Caco-2 (cell line): ENCODE measurements at regions not wholly inside any gene's neighbourhood (a gene's known extent, or its start where the extent isn't known, plus 50 kb on each side); places are given as distances from the start of the nearest gene placed in this dataset.
"Not testable (repeated sequence)": the region's sequence is repeated elsewhere in the genome, so short reads cannot be mapped to it uniquely, and the experiment has no call there.

Source experiments
- BruUV-seq: library from RNA; stranded (reverse); fragments of 400-500 nt; replicated peaks from 2 replicates; lab custom pipeline; 2021; lab: Mats Ljungman, UMichigan
- CTCF ChIA-PET: fragments of 300-600 bp; sonication (Branson Sonifier 250); formaldehyde crosslinking; loops from one replicate; lab custom pipeline; 2022; ENCODE audit warnings: antibody characterized with exemption; lab: Charles Lee
- POLR2A ChIA-PET: fragments of 300-600 bp; sonication (Branson Sonifier 250); formaldehyde crosslinking; loops from one replicate; lab custom pipeline; 2022; ENCODE audit warnings: antibody characterized with exemption; lab: Charles Lee
- DNase-seq, 2 experiments: peaks; one replicate each; pipeline versions ENCODE4 v3.0.0 to v3.0.0-alpha.2; 2020 to 2022
- H3K27me3 ChIP-seq: replicated peaks from 2 replicates; pipeline ENCODE4 v1.6.0; 2011; ENCODE audit warnings: low read length; ENCODE audit not compliant: control insufficient read depth, insufficient read depth
- H3K36me3 ChIP-seq: 2 replicates; pipeline ENCODE4 v1.5.1; 2011; ENCODE audit warnings: low read length; ENCODE audit not compliant: control insufficient read depth, insufficient read depth
- H3K4me1 ChIP-seq: fragments of 250-450 bp; sonication (Bioruptor Pico); 2 replicates; pipeline ENCODE4 v1.5.1; 2020; ENCODE audit warnings: mild to moderate bottlenecking
- H3K4me3 ChIP-seq: 2 replicates; pipeline ENCODE4 v1.5.1; 2011; ENCODE audit warnings: low read depth, mild to moderate bottlenecking, control low read depth, low read length
- H3K9me3 ChIP-seq: fragments of 250-450 bp; sonication (Bioruptor Pico); 2 replicates; pipeline ENCODE4 v1.5.1; 2020; ENCODE audit warnings: mild to moderate bottlenecking, moderate library complexity
- H3K27ac Mint-ChIP-seq: one replicate; pipeline ENCODE4 v1.8.0; 2022; ENCODE audit warnings: mixed read lengths; ENCODE audit not compliant: unreplicated experiment
- H3K27me3 Mint-ChIP-seq: one replicate; pipeline ENCODE4 v1.8.0; 2022; ENCODE audit warnings: mixed read lengths; ENCODE audit not compliant: insufficient read depth, unreplicated experiment
- H3K36me3 Mint-ChIP-seq: one replicate; pipeline ENCODE4 v1.8.0; 2022; ENCODE audit warnings: mild to moderate bottlenecking, mixed read lengths; ENCODE audit not compliant: insufficient read depth, unreplicated experiment
- H3K4me1 Mint-ChIP-seq: one replicate; pipeline ENCODE4 v1.8.0; 2022; ENCODE audit warnings: low read depth, mixed read lengths; ENCODE audit not compliant: unreplicated experiment
- H3K4me3 Mint-ChIP-seq: one replicate; pipeline ENCODE4 v1.8.0; 2022; ENCODE audit warnings: mild to moderate bottlenecking, moderate library complexity, mixed read lengths; ENCODE audit not compliant: unreplicated experiment
- H3K9me3 Mint-ChIP-seq: one replicate; pipeline ENCODE4 v1.8.0; 2022; ENCODE audit warnings: mixed read lengths; ENCODE audit not compliant: unreplicated experiment
- intact Hi-C: fragments of 100-400 bp; cut with micrococcal nuclease; formaldehyde crosslinking; loops from one replicate; pipeline ENCODE4 v1.10.0; 2022; ENCODE audit not compliant: unreplicated experiment
- TF ChIP-seq, protein P1 (sequence below), 2 experiments: fragments of 200-600 bp in 1 of 2; IDR thresholded peaks; 1 replicate in 1 of 2; 2 replicates in 1 of 2; pipeline versions ENCODE4 v1.5.1 to v1.8.0; 2011 to 2022; ENCODE audit warnings: antibody characterized with exemption in 1 of 2, control low read depth in 1 of 2, inconsistent platforms in 1 of 2, low read depth in 1 of 2, low read length in 1 of 2, mild to moderate bottlenecking in 1 of 2, moderate library complexity in 1 of 2; ENCODE audit not compliant: insufficient read depth in 1 of 2, severe bottlenecking in 1 of 2, unreplicated experiment in 1 of 2

- Mint-ChIP-seq H3K4me3 (no peak overlapping the region), H3K27ac (no peak overlapping the region), H3K27me3 (no peaks in the 10 kb centered on the region), H3K9me3 (no peaks in the 10 kb centered on the region), H3K36me3 (no peaks in the 10 kb centered on the region), H3K4me1 (no peaks in the 10 kb centered on the region)
- TF ChIP-seq, protein P1, sequence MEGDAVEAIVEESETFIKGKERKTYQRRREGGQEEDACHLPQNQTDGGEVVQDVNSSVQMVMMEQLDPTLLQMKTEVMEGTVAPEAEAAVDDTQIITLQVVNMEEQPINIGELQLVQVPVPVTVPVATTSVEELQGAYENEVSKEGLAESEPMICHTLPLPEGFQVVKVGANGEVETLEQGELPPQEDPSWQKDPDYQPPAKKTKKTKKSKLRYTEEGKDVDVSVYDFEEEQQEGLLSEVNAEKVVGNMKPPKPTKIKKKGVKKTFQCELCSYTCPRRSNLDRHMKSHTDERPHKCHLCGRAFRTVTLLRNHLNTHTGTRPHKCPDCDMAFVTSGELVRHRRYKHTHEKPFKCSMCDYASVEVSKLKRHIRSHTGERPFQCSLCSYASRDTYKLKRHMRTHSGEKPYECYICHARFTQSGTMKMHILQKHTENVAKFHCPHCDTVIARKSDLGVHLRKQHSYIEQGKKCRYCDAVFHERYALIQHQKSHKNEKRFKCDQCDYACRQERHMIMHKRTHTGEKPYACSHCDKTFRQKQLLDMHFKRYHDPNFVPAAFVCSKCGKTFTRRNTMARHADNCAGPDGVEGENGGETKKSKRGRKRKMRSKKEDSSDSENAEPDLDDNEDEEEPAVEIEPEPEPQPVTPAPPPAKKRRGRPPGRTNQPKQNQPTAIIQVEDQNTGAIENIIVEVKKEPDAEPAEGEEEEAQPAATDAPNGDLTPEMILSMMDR (IDR thresholded peaks at IDR 0.05; ENCODE audit: insufficient read depth in 1 of 2, low read depth in 1 of 2, low read length in 1 of 2, severe bottlenecking in 1 of 2, unreplicated experiment in 1 of 2): no peak
- DNase-seq: no peak
- H3K27me3 ChIP-seq: no peaks in the 10 kb centered on the region
- H3K36me3 ChIP-seq: no peaks in the 10 kb centered on the region
- no TSS peak for BruUV-seq
- H3K9me3 ChIP-seq: no peaks in the 10 kb centered on the region
- no peaks in the 10 kb centered on the region for H3K4me1 ChIP-seq
- intact Hi-C loops: no loop called here
- POLR2A ChIA-PET: no interaction called here
- no peak overlapping the region for H3K4me3 ChIP-seq
- CTCF ChIA-PET: no interaction called here
Observed at GRCh38 chrX:1020634-1021166, 191.7 kb downstream of the CRLF2 start.

DNA sequence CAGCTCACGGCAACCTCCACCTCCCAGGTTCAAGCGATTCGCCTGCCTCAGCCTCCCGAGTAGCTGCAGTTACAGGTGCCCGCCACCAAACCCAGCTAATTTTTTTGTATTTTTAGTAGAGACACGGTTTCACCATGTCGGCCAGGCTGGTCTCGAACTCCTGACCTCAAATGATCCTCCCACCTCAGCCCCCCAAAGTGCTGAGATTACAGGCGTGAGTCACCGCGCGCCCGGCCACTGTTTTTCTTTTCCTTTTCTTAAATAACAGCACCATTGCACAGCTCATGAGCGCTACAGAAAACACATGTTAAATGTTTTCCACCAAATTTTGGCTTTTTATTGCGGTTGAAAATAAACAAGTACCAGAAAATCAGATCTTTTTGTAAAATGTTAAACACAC is 195.5 kb downstream of the CRLF2 start:
- H3K4me3 Mint-ChIP-seq, POLR2A ChIA-PET, H3K36me3 ChIP-seq, BruUV-seq, H3K4me1 Mint-ChIP-seq, CTCF ChIA-PET, H3K9me3 Mint-ChIP-seq, DNase-seq, H3K9me3 ChIP-seq, H3K4me1 ChIP-seq, intact Hi-C loops, H3K4me3 ChIP-seq, H3K27ac Mint-ChIP-seq, H3K27me3 Mint-ChIP-seq, H3K36me3 Mint-ChIP-seq, H3K27me3 ChIP-seq: not testable (repeated sequence)

DNA sequence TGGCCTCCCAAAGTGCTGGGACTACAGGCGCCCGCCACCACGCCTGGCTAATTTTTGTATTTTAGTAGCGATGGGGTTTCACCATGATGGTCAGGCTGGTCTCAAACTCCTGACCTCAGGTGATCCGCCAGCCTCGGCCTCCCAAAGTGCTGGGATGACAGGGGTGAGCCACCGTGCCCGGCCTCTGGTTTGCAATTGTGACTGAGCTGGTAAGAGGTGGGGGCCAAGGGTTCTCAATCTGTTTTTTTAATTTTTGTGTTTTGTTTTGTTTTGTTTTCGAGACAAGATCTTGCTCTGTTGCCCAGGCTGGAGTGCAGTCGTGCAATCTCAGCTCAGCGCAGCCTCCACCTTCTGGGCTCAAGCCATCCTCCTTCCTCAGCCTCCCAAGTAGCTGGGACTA is 196.2 kb downstream of the CRLF2 start:
- H3K27me3 ChIP-seq, BruUV-seq, DNase-seq, H3K4me1 Mint-ChIP-seq, H3K4me1 ChIP-seq, H3K4me3 Mint-ChIP-seq, H3K9me3 Mint-ChIP-seq, POLR2A ChIA-PET, H3K9me3 ChIP-seq, H3K27ac Mint-ChIP-seq, CTCF ChIA-PET, H3K36me3 Mint-ChIP-seq, H3K4me3 ChIP-seq, intact Hi-C loops, H3K36me3 ChIP-seq, H3K27me3 Mint-ChIP-seq: not testable (repeated sequence)

DNA sequence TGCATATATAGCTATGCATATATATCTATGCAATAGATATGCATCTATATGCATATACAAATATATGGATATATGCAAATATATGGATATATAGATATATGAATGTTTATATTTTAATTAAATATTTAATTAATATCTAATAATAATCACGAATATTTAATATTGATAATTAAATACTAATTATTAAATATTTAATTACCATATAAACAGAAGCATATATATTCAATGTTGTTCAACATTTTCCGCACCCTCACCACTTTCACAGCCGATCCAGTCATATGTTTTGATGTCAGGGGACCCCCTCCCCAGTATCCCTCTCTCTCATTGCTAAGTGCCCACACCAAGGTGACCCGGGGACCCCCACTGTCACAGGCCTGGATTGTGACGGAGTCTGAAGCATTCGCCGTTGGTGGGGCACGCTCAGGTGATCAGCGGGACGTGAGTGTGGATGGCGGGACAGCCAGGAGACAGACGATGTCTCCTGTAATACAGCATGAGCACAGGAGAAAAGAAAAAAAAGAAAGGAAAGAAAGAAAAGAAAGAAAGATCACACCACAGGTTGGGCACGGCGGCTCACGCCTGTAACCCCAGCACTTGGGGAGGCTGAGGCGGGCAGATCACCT is 199.7 kb downstream of the CRLF2 start:
- H3K9me3 Mint-ChIP-seq: no peaks in the 10 kb centered on the region
- ChIA-PET CTCF (no interaction called here), POLR2A (no interaction called here)
- intact Hi-C loops: no loop called here
- H3K4me1 ChIP-seq: no peaks in the 10 kb centered on the region
- H3K36me3 Mint-ChIP-seq: peaks cover 5% of the 10 kb centered on the region
- no peaks in the 10 kb centered on the region for H3K36me3 ChIP-seq
- no peaks in the 10 kb centered on the region for H3K9me3 ChIP-seq
- H3K27me3 Mint-ChIP-seq: no peaks in the 10 kb centered on the region
- no peak for DNase-seq
- TF ChIP-seq, protein P1 (IDR thresholded peaks at IDR 0.05; ENCODE audit: insufficient read depth in 1 of 2, low read depth in 1 of 2, low read length in 1 of 2, severe bottlenecking in 1 of 2, unreplicated experiment in 1 of 2): no peak
- H3K4me1 Mint-ChIP-seq: no peaks in the 10 kb centered on the region
- H3K27ac Mint-ChIP-seq: no peak overlapping the region
- no peak overlapping the region for H3K4me3 ChIP-seq
- no peak overlapping the region for H3K4me3 Mint-ChIP-seq
- H3K27me3 ChIP-seq: no peaks in the 10 kb centered on the region
- BruUV-seq: no TSS peak
